ENCODE measurements at regions not wholly inside any gene's neighbourhood (a gene's known extent, or its start where the extent isn't known, plus 50 kb on each side); places are given as distances from the start of the nearest gene placed in this dataset.

GRCh38 chr13:106072014-106072413 lies 463.4 kb downstream of the EFNB2 start:
- TF ChIP-seq, protein P1, sequence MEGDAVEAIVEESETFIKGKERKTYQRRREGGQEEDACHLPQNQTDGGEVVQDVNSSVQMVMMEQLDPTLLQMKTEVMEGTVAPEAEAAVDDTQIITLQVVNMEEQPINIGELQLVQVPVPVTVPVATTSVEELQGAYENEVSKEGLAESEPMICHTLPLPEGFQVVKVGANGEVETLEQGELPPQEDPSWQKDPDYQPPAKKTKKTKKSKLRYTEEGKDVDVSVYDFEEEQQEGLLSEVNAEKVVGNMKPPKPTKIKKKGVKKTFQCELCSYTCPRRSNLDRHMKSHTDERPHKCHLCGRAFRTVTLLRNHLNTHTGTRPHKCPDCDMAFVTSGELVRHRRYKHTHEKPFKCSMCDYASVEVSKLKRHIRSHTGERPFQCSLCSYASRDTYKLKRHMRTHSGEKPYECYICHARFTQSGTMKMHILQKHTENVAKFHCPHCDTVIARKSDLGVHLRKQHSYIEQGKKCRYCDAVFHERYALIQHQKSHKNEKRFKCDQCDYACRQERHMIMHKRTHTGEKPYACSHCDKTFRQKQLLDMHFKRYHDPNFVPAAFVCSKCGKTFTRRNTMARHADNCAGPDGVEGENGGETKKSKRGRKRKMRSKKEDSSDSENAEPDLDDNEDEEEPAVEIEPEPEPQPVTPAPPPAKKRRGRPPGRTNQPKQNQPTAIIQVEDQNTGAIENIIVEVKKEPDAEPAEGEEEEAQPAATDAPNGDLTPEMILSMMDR (IDR thresholded peaks at IDR 0.05), result no peak
- TF ChIP-seq POLR2A (IDR thresholded peaks at IDR 0.05) (no peak), POLR2AphosphoS5 (IDR thresholded peaks at IDR 0.05) (no peak)

Measured in breast epithelium (tissue), 3 donors.